ENCODE measurements at regions not wholly inside any gene's neighbourhood (a gene's known extent, or its start where the extent isn't known, plus 50 kb on each side); places are given as distances from the start of the nearest gene placed in this dataset.
A peak's percentile ranks its signal among the peaks of the same experiment; 100 is the strongest.

DNA sequence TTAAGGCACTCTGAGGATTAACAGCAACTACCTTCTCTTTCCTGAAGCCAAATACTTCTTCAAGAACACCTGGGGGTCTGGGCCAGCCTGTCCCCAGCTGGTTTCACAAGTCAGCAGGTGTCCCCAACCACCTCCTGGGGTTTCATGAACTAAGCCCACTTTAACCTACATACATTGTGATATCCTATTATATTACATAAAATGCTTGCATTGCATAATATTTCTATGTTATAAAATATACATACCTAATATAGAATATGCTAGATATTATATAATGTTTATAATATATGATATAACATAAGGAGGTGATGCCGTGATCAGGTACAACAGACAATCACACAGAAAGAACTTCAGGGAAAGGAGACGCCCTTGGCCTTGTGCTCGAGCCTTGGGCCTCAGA, 367.6 kb downstream of the C16orf95 start:
- TF ChIP-seq, protein P1, sequence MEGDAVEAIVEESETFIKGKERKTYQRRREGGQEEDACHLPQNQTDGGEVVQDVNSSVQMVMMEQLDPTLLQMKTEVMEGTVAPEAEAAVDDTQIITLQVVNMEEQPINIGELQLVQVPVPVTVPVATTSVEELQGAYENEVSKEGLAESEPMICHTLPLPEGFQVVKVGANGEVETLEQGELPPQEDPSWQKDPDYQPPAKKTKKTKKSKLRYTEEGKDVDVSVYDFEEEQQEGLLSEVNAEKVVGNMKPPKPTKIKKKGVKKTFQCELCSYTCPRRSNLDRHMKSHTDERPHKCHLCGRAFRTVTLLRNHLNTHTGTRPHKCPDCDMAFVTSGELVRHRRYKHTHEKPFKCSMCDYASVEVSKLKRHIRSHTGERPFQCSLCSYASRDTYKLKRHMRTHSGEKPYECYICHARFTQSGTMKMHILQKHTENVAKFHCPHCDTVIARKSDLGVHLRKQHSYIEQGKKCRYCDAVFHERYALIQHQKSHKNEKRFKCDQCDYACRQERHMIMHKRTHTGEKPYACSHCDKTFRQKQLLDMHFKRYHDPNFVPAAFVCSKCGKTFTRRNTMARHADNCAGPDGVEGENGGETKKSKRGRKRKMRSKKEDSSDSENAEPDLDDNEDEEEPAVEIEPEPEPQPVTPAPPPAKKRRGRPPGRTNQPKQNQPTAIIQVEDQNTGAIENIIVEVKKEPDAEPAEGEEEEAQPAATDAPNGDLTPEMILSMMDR (IDR thresholded peaks at IDR 0.05; ENCODE audit: unreplicated experiment): no peak
- Mint-ChIP-seq H3K9me3 (peaks cover 10% of the 10 kb centered on the region), H3K4me3 (no peak overlapping the region), H3K4me1 (peaks cover 39% of the 10 kb centered on the region), H3K36me3 (no peaks in the 10 kb centered on the region), H3K27ac (no peak overlapping the region), H3K27me3 (ENCODE audit: low read depth) (no peaks in the 10 kb centered on the region)
- DNase-seq (ENCODE audit: low spot score in 2 of 2, unreplicated experiment in 2 of 2): no peak

DNA sequence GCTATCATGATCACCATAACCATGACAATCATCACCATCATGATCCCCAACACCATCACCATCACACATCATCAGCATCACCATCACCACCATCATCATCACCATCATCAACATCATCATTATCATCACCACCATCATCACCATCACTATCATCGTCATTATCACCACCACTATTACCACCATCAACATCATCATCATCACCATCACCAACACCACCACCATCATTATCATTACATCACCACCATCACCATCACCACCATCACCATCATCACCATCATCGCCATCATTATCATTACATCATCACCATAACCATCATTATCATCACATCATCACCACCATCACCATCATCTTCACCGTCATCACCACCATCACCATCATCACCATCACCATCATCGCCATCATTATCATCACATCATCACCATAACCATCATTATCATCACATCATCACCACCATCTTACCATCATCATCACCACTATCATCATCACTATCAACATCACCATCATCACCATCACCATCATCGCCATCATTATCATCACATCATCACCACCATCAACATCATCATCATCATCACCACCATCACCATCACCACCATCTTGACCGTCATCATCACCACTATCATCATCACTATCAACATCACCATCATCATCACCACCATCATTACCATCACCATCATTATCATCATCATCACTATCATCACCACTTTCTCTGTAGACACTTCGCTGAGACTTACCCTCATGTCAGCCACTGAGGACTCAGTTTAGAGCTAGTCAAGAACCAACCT, 366.0 kb downstream of the C16orf95 start:
- H3K9me3 Mint-ChIP-seq: peaks cover 10% of the 10 kb centered on the region
- TF ChIP-seq, protein P1 (IDR thresholded peaks at IDR 0.05; ENCODE audit: unreplicated experiment): no peak
- H3K36me3 Mint-ChIP-seq: no peaks in the 10 kb centered on the region
- no peak overlapping the region for H3K4me3 Mint-ChIP-seq
- H3K4me1 Mint-ChIP-seq: peaks cover 33% of the 10 kb centered on the region
- no peak overlapping the region for H3K27ac Mint-ChIP-seq
- no peak for DNase-seq (ENCODE audit: low spot score in 2 of 2, unreplicated experiment in 2 of 2)
- no peaks in the 10 kb centered on the region for H3K27me3 Mint-ChIP-seq (ENCODE audit: low read depth)

DNA sequence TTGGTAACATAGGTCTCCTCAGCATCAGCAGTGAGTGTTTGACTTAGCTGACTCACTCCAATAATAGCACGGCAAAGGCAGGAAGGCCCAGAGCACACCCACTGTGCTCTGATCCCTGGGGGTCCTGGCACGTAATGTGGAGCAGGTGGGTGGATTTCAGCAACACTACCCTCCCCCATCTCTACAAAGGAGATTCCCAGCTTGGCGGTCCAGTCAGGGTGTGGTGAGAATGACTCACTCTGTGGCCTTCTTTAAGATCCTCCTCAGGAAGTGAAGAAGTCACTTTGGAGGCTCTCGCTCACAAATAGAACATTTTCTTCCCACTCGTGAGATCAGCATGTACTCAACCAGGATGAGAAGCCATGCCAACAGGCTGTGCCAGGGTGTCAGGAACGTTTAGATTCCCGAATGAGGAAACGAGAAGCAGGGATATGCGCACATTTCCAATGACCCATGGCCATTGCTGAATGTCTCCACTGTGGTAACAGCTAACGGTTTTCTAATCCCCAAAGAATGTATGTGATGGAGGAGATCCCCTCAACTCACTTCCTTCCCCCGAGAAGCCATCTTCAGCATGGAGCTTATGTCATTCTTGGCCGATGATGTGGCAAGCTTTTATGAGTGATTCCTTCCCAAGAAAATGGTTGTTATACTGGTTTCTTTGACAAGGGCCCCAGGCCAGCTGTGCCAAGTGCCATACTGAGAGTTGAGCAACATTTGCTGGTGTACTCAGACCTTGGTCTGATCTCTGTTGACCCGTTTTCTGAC, 365.2 kb downstream of the C16orf95 start:
- peaks cover 25% of the 10 kb centered on the region for H3K4me1 Mint-ChIP-seq
- H3K27ac Mint-ChIP-seq: no peak overlapping the region
- peaks cover 10% of the 10 kb centered on the region for H3K9me3 Mint-ChIP-seq
- H3K36me3 Mint-ChIP-seq: no peaks in the 10 kb centered on the region
- H3K4me3 Mint-ChIP-seq: no peak overlapping the region
- DNase-seq (ENCODE audit: low spot score in 2 of 2, unreplicated experiment in 2 of 2): no peak
- no peaks in the 10 kb centered on the region for H3K27me3 Mint-ChIP-seq (ENCODE audit: low read depth)
- TF ChIP-seq, protein P1 (IDR thresholded peaks at IDR 0.05; ENCODE audit: unreplicated experiment): no peak

DNA sequence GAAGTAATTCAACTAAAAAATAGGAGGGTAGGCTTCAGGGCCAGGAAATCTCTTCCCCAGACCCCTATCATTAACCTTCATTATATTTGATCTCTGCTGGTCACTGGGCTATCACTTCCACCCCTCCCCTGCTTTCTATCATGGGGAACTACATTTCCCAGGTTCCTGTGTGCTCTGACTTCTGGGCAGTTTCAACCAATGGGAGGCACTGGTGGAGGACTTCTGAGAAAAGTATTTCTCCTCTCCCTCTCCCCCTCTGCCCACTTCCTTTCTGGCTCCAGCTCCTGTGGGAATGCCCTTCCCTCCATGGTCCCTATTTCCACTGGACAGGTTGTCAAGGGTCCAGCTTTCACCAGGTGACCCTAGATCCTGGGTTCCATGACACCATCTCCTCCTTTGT, 364.4 kb downstream of the C16orf95 start:
- DNase-seq (ENCODE audit: low spot score in 2 of 2, unreplicated experiment in 2 of 2): no peak
- Mint-ChIP-seq H3K4me3 (no peak overlapping the region), H3K9me3 (peaks cover 10% of the 10 kb centered on the region), H3K27me3 (ENCODE audit: low read depth) (no peaks in the 10 kb centered on the region), H3K4me1 (peaks cover 23% of the 10 kb centered on the region), H3K27ac (no peak overlapping the region), H3K36me3 (no peaks in the 10 kb centered on the region)
- TF ChIP-seq, protein P1 (IDR thresholded peaks at IDR 0.05; ENCODE audit: unreplicated experiment): no peak

DNA sequence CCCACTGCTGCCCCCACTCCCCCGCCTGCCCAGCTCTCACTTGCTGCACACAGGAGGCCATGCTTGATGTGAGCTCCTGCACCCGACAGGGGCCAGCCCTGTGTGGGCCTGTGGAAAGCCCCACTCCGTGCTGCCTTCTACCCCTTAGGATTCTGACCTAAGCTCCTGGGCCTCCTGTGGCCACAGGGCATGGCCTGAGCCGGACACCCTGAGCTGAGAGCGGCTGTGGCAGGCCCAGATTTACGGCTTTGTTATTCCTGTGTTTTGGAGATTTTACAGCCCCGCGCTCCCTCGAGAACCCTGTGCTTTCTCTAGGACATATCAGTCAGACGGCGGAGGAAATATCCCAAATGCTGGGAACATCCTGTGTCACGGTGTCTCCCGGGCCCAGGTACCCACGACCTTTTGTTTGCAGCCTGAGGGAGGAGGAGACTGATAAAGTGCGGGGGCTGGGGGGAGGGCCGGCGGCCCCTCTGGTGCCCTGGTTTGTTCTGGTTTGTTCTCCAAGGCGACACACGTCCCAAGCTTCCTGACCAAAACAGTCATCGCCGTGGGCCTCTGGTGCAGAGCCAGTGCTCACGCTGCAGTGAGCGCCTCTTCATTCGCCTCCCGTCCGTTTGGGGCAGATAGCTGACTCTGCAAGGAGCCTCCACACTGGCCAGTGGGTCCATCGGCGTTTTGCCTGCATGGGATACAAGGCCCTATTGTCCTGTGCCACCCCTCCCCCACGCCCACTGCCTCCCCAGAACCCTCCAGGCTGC, 363.4 kb downstream of the C16orf95 start:
- Mint-ChIP-seq H3K4me3 (no peak overlapping the region), H3K4me1 (peaks cover 25% of the 10 kb centered on the region), H3K36me3 (no peaks in the 10 kb centered on the region), H3K9me3 (peaks cover 10% of the 10 kb centered on the region), H3K27ac (peak overlapping the region; percentile 82), H3K27me3 (ENCODE audit: low read depth) (no peaks in the 10 kb centered on the region)
- TF ChIP-seq, protein P1 (IDR thresholded peaks at IDR 0.05; ENCODE audit: unreplicated experiment): no peak
- DNase-seq (ENCODE audit: low spot score in 2 of 2, unreplicated experiment in 2 of 2): no peak
